ENCODE measurements at regions not wholly inside any gene's neighbourhood (a gene's known extent, or its start where the extent isn't known, plus 50 kb on each side); places are given as distances from the start of the nearest gene placed in this dataset.
"Not testable (repeated sequence)": the region's sequence is repeated elsewhere in the genome, so short reads cannot be mapped to it uniquely, and the experiment has no call there.

- DNase-seq, result no peak
These were observed 151.5 kb upstream of the PDE1C start for GRCh38 chr7:32221736-32222135.

- no peak for DNase-seq
These were observed 150.8 kb upstream of the PDE1C start for GRCh38 chr7:32221056-32221455.

- DNase-seq, result not testable (repeated sequence)
These were observed 149.6 kb upstream of the PDE1C start for GRCh38 chr7:32219831-32220230.

- no peak for DNase-seq
These were observed 149.2 kb upstream of the PDE1C start for GRCh38 chr7:32219416-32219815.

GRCh38 chr7:32218741-32219288 is 148.6 kb upstream of the PDE1C start:
- no peak for DNase-seq

- DNase-seq, result no peak
These were observed 147.9 kb upstream of the PDE1C start for GRCh38 chr7:32218154-32218467.

GRCh38 chr7:32217341-32218153 is 147.3 kb upstream of the PDE1C start:
- DNase-seq, result no peak

GRCh38 chr7:32216759-32217158 is 146.6 kb upstream of the PDE1C start:
- no peak for DNase-seq

GRCh38 chr7:32215697-32216096 is 145.5 kb upstream of the PDE1C start:
- DNase-seq, result no peak

- DNase-seq, result no peak
These were observed 144.7 kb upstream of the PDE1C start for GRCh38 chr7:32214913-32215312.

GRCh38 chr7:32212321-32212720 is 142.1 kb upstream of the PDE1C start:
- no peak for DNase-seq

- no peak for DNase-seq
These were observed 136.8 kb upstream of the PDE1C start for GRCh38 chr7:32206987-32207386.

- no peak for DNase-seq
These were observed 136.3 kb upstream of the PDE1C start for GRCh38 chr7:32206488-32206887.

- not testable (repeated sequence) for DNase-seq
These were observed 135.2 kb upstream of the PDE1C start for GRCh38 chr7:32205298-32205824.

- no peak for DNase-seq
These were observed 134.3 kb upstream of the PDE1C start for GRCh38 chr7:32204361-32205018.

- no peak for DNase-seq
These were observed 130.4 kb upstream of the PDE1C start for GRCh38 chr7:32200646-32201045.

- no peak for DNase-seq
These were observed 124.3 kb upstream of the PDE1C start for GRCh38 chr7:32194537-32194936.

GRCh38 chr7:32191305-32191704 is 121.1 kb upstream of the PDE1C start:
- DNase-seq, result no peak

GRCh38 chr7:32179567-32179966 is 109.4 kb upstream of the PDE1C start:
- no peak for DNase-seq

GRCh38 chr7:32178677-32179366 is 108.6 kb upstream of the PDE1C start:
- no peak for DNase-seq

- no peak for DNase-seq
These were observed 107.0 kb upstream of the PDE1C start for GRCh38 chr7:32177232-32177631.

GRCh38 chr7:32175099-32175498 is 104.9 kb upstream of the PDE1C start:
- no peak for DNase-seq

- DNase-seq, result no peak
These were observed 101.0 kb upstream of the PDE1C start for GRCh38 chr7:32171248-32171647.

- DNase-seq, result no peak
These were observed 100.6 kb upstream of the PDE1C start for GRCh38 chr7:32170838-32171237.
